GM06990 (cell line): ENCODE measurements at regions not wholly inside any gene's neighbourhood (a gene's known extent, or its start where the extent isn't known, plus 50 kb on each side); places are given as distances from the start of the nearest gene placed in this dataset.

Source experiments
- DNase-seq: peaks from one replicate; pipeline ENCODE4 v3.0.0-alpha.2; 2011; ENCODE audit not compliant: insufficient read length; ENCODE audit errors: extremely low read depth
- H3K27me3 ChIP-seq: replicated peaks from 2 replicates; pipeline ENCODE4 v1.6.0; 2011; ENCODE audit warnings: low read length; ENCODE audit not compliant: control insufficient read depth, insufficient read depth
- H3K36me3 ChIP-seq: 2 replicates; pipeline ENCODE4 v1.5.1; 2011; ENCODE audit warnings: low read length; ENCODE audit not compliant: control insufficient read depth, insufficient read depth
- H3K4me3 ChIP-seq: replicated peaks from 2 replicates; pipeline ENCODE4 v1.5.1; 2011; ENCODE audit warnings: low read depth, mild to moderate bottlenecking, control low read depth, low read length
- CTCF ChIP-seq: IDR thresholded peaks from 2 replicates; pipeline ENCODE4 v1.5.1; 2011; ENCODE audit warnings: low read length, control low read depth, mild to moderate bottlenecking, inconsistent platforms; ENCODE audit not compliant: insufficient read depth, poor library complexity, severe bottlenecking

GRCh38 chr3:30399394-30400181 is 206.8 kb upstream of the TGFBR2 start:
- no peak for TF ChIP-seq CTCF
- no peak overlapping the region for H3K4me3 ChIP-seq
- H3K27me3 ChIP-seq: no peaks in the 10 kb centered on the region
- H3K36me3 ChIP-seq: no peaks in the 10 kb centered on the region
- no peak for DNase-seq

GRCh38 chr3:30400926-30401325 is 205.5 kb upstream of the TGFBR2 start:
- no peak for TF ChIP-seq CTCF
- Histone ChIP-seq H3K36me3 (no peaks in the 10 kb centered on the region), H3K27me3 (no peaks in the 10 kb centered on the region), H3K4me3 (no peak overlapping the region)
- no peak for DNase-seq

- DNase-seq: no peak
- Histone ChIP-seq H3K27me3 (no peaks in the 10 kb centered on the region), H3K4me3 (no peak overlapping the region), H3K36me3 (no peaks in the 10 kb centered on the region)
- TF ChIP-seq CTCF: no peak
These were observed 204.4 kb upstream of the TGFBR2 start for GRCh38 chr3:30401971-30402370.

- no peaks in the 10 kb centered on the region for H3K27me3 ChIP-seq
- no peak overlapping the region for H3K4me3 ChIP-seq
- no peaks in the 10 kb centered on the region for H3K36me3 ChIP-seq
- DNase-seq: no peak
- no peak for TF ChIP-seq CTCF
These were observed 198.8 kb upstream of the TGFBR2 start for GRCh38 chr3:30407651-30408050.

GRCh38 chr3:30408105-30408557 is 198.3 kb upstream of the TGFBR2 start:
- H3K4me3 ChIP-seq: no peak overlapping the region
- no peak for TF ChIP-seq CTCF
- no peaks in the 10 kb centered on the region for H3K27me3 ChIP-seq
- DNase-seq: no peak
- no peaks in the 10 kb centered on the region for H3K36me3 ChIP-seq
